ENCODE measurements at regions not wholly inside any gene's neighbourhood (a gene's known extent, or its start where the extent isn't known, plus 50 kb on each side); places are given as distances from the start of the nearest gene placed in this dataset.
A peak's percentile ranks its signal among the peaks of the same experiment; 100 is the strongest.

GRCh38 chr18:31219395-31219794 lies 56.7 kb upstream of the DSC1 start:
- H3K36me3 ChIP-seq (ENCODE audit: control insufficient read depth, insufficient read depth, low read length), result no peaks in the 10 kb centered on the region
- H3K4me3 ChIP-seq (ENCODE audit: low read depth, low read length), result no peak overlapping the region
- Mint-ChIP-seq H3K27ac (ENCODE audit: unreplicated experiment) (no peak overlapping the region), H3K4me1 (ENCODE audit: low read depth, unreplicated experiment) (no peaks in the 10 kb centered on the region), H3K36me3 (ENCODE audit: insufficient read depth, unreplicated experiment) (no peaks in the 10 kb centered on the region), H3K9me3 (ENCODE audit: unreplicated experiment) (no peaks in the 10 kb centered on the region), H3K27me3 (ENCODE audit: insufficient read depth, unreplicated experiment) (no peaks in the 10 kb centered on the region), H3K4me3 (ENCODE audit: unreplicated experiment) (no peak overlapping the region)
- TF ChIP-seq CTCF (IDR thresholded peaks at IDR 0.05; ENCODE audit: insufficient read depth in 1 of 2, low read depth in 1 of 2, low read length in 1 of 2, severe bottlenecking in 1 of 2, unreplicated experiment in 1 of 2), result no peak
- H3K4me1 ChIP-seq, result no peaks in the 10 kb centered on the region
- H3K27me3 ChIP-seq (replicated peaks; ENCODE audit: control insufficient read depth, insufficient read depth, low read length), result no peaks in the 10 kb centered on the region
- no peak for DNase-seq
- H3K9me3 ChIP-seq, result no peaks in the 10 kb centered on the region
- ChIA-PET POLR2A (no interaction called here), CTCF (no interaction called here)
- intact Hi-C loops (cut with micrococcal nuclease; ENCODE audit: unreplicated experiment), result no loop called here
- BruUV-seq (replicated peaks), result no TSS peak

- Mint-ChIP-seq H3K27ac (ENCODE audit: unreplicated experiment) (no peak overlapping the region), H3K4me1 (ENCODE audit: low read depth, unreplicated experiment) (peaks cover 18% of the 10 kb centered on the region), H3K27me3 (ENCODE audit: insufficient read depth, unreplicated experiment) (no peaks in the 10 kb centered on the region), H3K36me3 (ENCODE audit: insufficient read depth, unreplicated experiment) (no peaks in the 10 kb centered on the region), H3K9me3 (ENCODE audit: unreplicated experiment) (no peaks in the 10 kb centered on the region), H3K4me3 (ENCODE audit: unreplicated experiment) (no peak overlapping the region)
- H3K9me3 ChIP-seq, result no peaks in the 10 kb centered on the region
- no peak overlapping the region for H3K4me3 ChIP-seq (ENCODE audit: low read depth, low read length)
- TF ChIP-seq CTCF (IDR thresholded peaks at IDR 0.05; ENCODE audit: insufficient read depth in 1 of 2, low read depth in 1 of 2, low read length in 1 of 2, severe bottlenecking in 1 of 2, unreplicated experiment in 1 of 2), result no peak
- ChIA-PET CTCF (no interaction called here), POLR2A (no interaction called here)
- no peak for DNase-seq
- no peaks in the 10 kb centered on the region for H3K27me3 ChIP-seq (replicated peaks; ENCODE audit: control insufficient read depth, insufficient read depth, low read length)
- no TSS peak for BruUV-seq (replicated peaks)
- H3K36me3 ChIP-seq (ENCODE audit: control insufficient read depth, insufficient read depth, low read length), result no peaks in the 10 kb centered on the region
- H3K4me1 ChIP-seq, result peaks cover 9% of the 10 kb centered on the region
- intact Hi-C loops (cut with micrococcal nuclease; ENCODE audit: unreplicated experiment), result no loop called here
Measured at GRCh38 chr18:31223371-31223770, 60.7 kb upstream of the DSC1 start.

- peak overlapping the region; percentile 57 for H3K27ac Mint-ChIP-seq (ENCODE audit: unreplicated experiment)
- no TSS peak for BruUV-seq (replicated peaks)
- peaks cover 18% of the 10 kb centered on the region for H3K4me1 Mint-ChIP-seq (ENCODE audit: low read depth, unreplicated experiment)
- ChIA-PET POLR2A (no interaction called here), CTCF (interaction anchor here (0.6 kb wide), 1 partner anchor 46 kb away, joined by 3 read pairs; no protein-coding TSS in a partner anchor)
- H3K27me3 Mint-ChIP-seq (ENCODE audit: insufficient read depth, unreplicated experiment), result no peaks in the 10 kb centered on the region
- H3K4me3 Mint-ChIP-seq (ENCODE audit: unreplicated experiment), result no peak overlapping the region
- no peaks in the 10 kb centered on the region for H3K36me3 ChIP-seq (ENCODE audit: control insufficient read depth, insufficient read depth, low read length)
- no peaks in the 10 kb centered on the region for H3K27me3 ChIP-seq (replicated peaks; ENCODE audit: control insufficient read depth, insufficient read depth, low read length)
- intact Hi-C loops (cut with micrococcal nuclease; ENCODE audit: unreplicated experiment), result loop anchor here (1.0 kb wide), 2 partner anchors 17 to 18 kb away; no protein-coding TSS in a partner anchor
- no peaks in the 10 kb centered on the region for H3K9me3 ChIP-seq
- TF ChIP-seq CTCF (IDR thresholded peaks at IDR 0.05; ENCODE audit: insufficient read depth in 1 of 2, low read depth in 1 of 2, low read length in 1 of 2, severe bottlenecking in 1 of 2, unreplicated experiment in 1 of 2), result no peak
- H3K4me3 ChIP-seq (ENCODE audit: low read depth, low read length), result no peak overlapping the region
- DNase-seq, result peak; percentile 56 to 63
- H3K36me3 Mint-ChIP-seq (ENCODE audit: insufficient read depth, unreplicated experiment), result no peaks in the 10 kb centered on the region
- H3K9me3 Mint-ChIP-seq (ENCODE audit: unreplicated experiment), result no peaks in the 10 kb centered on the region
- peaks cover 9% of the 10 kb centered on the region for H3K4me1 ChIP-seq
Measured at GRCh38 chr18:31225668-31226067, 63.0 kb upstream of the DSC1 start.

Measured in Caco-2 (cell line).